Lower leg skin (tissue), 4 donors: ENCODE measurements at regions not wholly inside any gene's neighbourhood (a gene's known extent, or its start where the extent isn't known, plus 50 kb on each side); places are given as distances from the start of the nearest gene placed in this dataset.

ENCODE experiments used
- DNase-seq, 2 donors: peaks; one replicate each; pipeline ENCODE4 v3.0.0-alpha.2; 2019; ENCODE audit warnings: low spot score in 2 of 2
- H3K4me3 ChIP-seq: fragments of 200-600 bp; sonication (generic); 2 replicates; pipeline ENCODE4 v1.5.1; 2017; ENCODE audit warnings: mild to moderate bottlenecking, low read depth; ENCODE audit not compliant: poor library complexity, severe bottlenecking
- POLR2A ChIP-seq, 2 donors: fragments of 450-650 bp; IDR thresholded peaks; one replicate each; pipeline ENCODE4 v1.6.1; 2016 to 2017; ENCODE audit warnings: antibody characterized with exemption in 2 of 2, mild to moderate bottlenecking in 1 of 2, moderate library complexity in 1 of 2
- WGBS, 2 donors: methylation state at CpG; one replicate each; pipeline ENCODE4 v1.1.5; 2018; 5-methylcytosine and 5-hydroxymethylcytosine counted together
- intact Hi-C: fragments of 100-400 bp; cut with DNase I; formaldehyde crosslinking; loops from one replicate; pipeline ENCODE4 v1.15.0; 2023; ENCODE audit warnings: low total_unique reads
- TF ChIP-seq, protein P1 (sequence below), 3 donors: fragments of 450-650 bp; IDR thresholded peaks; one replicate each; pipeline ENCODE4 v1.5.1; 2016; ENCODE audit warnings: antibody characterized with exemption in 3 of 3, mild to moderate bottlenecking in 3 of 3, moderate library complexity in 2 of 3

DNA sequence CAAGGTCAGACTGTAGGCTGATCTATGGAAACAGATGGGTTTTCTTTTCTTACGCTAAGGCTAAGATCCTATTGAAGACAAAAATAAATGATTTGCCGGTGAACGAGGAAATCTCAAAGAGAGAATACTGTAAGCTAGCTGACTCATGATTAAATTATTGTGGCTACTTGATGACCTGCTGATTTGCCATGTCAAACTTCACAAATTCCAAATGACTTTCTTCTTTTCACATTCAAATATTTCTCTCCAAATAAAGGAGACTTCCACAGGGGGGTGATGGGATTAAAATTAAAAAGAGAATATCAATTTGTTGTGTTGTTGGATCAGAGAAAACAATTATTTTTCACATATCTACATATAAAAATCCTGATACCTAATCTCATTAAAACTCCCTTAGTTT lies 860.6 kb upstream of the ZWINT start:
- no peak for TF ChIP-seq POLR2A (IDR thresholded peaks at IDR 0.05)
- TF ChIP-seq, protein P1, sequence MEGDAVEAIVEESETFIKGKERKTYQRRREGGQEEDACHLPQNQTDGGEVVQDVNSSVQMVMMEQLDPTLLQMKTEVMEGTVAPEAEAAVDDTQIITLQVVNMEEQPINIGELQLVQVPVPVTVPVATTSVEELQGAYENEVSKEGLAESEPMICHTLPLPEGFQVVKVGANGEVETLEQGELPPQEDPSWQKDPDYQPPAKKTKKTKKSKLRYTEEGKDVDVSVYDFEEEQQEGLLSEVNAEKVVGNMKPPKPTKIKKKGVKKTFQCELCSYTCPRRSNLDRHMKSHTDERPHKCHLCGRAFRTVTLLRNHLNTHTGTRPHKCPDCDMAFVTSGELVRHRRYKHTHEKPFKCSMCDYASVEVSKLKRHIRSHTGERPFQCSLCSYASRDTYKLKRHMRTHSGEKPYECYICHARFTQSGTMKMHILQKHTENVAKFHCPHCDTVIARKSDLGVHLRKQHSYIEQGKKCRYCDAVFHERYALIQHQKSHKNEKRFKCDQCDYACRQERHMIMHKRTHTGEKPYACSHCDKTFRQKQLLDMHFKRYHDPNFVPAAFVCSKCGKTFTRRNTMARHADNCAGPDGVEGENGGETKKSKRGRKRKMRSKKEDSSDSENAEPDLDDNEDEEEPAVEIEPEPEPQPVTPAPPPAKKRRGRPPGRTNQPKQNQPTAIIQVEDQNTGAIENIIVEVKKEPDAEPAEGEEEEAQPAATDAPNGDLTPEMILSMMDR (IDR thresholded peaks at IDR 0.05): no peak
- no peak for DNase-seq
- intact Hi-C loops: no loop called here
- no peak overlapping the region for H3K4me3 ChIP-seq
- 82 to 84% methylated on average over 3 of the region's 3 CpGs for WGBS, 2 donors

DNA sequence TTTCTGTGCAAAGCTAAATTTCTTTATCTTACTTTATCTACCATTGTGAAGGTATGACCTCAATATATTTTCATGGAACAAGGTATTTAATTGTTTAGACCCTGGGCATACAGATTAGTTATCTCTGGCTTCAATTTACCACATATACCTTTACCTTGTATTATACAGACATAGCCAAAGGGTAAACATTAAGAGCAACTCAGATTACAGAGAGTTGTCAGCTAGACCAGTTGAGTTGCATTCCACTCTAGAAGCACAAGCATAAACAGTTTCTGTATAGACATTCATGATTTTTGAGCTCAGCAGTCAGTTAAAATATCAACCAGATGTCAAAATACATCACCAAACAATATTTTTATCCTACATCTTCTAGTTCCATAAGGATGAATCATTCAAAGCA lies 857.3 kb upstream of the ZWINT start:
- no peak overlapping the region for H3K4me3 ChIP-seq
- DNase-seq: no peak
- intact Hi-C loops: no loop called here
- TF ChIP-seq, protein P1 (IDR thresholded peaks at IDR 0.05): no peak

DNA sequence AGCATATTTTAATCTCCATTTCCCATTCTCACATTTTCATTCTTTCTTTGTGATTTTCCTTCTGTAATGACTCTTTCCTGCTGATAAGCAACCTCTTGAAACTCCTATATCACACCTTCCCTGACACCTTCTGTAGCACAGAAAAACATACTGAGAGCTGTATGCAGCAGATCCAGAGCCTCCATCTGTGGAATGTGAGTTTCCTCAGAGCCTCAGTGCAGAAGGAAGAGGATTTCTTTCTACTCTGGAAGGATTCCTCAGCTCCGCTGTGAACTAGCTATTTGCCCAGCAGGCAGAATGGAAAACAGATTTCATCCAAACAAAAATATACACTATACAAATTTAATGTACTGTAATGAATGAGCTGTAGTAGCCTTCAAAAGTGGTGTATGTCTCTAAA lies 841.3 kb upstream of the ZWINT start:
- intact Hi-C loops: no loop called here
- H3K4me3 ChIP-seq: no peak overlapping the region
- WGBS, 2 donors: 43 to 46% methylated on average over 1 of the region's 1 CpG
- TF ChIP-seq, protein P1 (IDR thresholded peaks at IDR 0.05): no peak
- TF ChIP-seq POLR2A (IDR thresholded peaks at IDR 0.05): no peak
- no peak for DNase-seq

DNA sequence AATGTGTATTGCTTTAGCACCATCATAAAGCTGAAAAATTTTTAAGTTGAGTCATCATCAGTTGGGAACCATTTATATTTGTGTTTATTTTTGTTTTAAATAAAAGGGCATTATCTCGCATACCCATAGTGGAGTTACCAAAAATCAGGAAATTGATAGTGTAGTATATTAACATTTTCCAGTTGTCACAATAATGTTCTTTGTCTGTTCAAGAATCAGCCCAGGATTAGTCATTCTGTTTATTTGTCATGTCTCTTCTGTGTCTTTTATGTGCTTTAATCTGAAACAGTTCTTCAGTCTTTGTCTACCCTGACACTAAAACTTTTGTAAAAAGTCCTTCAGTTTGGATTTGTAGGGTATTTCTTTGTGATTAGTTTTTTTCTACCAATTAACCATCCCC lies 827.8 kb upstream of the ZWINT start:
- no peak for DNase-seq
- intact Hi-C loops: no loop called here
- TF ChIP-seq POLR2A (IDR thresholded peaks at IDR 0.05): no peak
- 69 to 74% methylated on average over 1 of the region's 1 CpG for WGBS, 2 donors
- no peak overlapping the region for H3K4me3 ChIP-seq

DNA sequence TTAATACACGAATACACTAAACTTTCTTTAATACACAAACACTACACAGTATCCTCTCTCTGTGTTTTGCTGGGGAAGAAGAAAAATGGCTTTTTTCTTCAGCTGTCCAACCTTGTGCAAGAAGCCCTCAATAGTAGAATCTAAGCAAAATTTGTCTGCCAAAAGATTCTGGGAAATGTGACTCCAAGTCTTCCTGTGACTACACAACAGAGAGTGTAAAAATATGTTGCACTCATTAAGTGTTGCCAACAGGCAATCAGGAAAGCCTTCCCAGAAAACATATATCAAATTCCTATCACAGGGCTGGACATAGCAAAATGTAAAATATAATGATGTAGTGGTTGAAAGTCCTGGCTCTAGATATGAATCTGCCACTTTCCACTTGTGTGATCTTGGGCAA lies 825.1 kb upstream of the ZWINT start:
- no peak for TF ChIP-seq POLR2A (IDR thresholded peaks at IDR 0.05)
- TF ChIP-seq, protein P1 (IDR thresholded peaks at IDR 0.05): no peak
- intact Hi-C loops: no loop called here
- no peak overlapping the region for H3K4me3 ChIP-seq
- no peak for DNase-seq
- WGBS, 2 donors: 96 to 97% methylated on average over 1 of the region's 1 CpG

DNA sequence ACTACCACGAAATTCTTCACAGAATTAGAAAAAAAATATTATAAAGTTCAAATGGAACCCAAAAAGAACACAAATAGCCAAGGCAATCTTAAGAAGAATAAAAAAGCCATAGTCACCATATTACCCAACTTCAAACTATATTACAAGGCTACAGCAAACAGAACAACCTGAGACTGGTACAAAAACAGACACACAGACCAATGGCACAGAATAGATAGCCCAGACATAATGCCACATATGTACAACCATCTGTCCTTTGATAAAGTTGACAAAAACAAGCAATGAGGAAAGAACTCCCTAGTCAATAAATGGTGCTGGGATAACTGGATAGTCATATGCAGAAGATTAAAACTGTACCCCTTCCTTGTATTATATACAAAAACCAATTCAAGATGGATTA lies 808.5 kb upstream of the ZWINT start:
- DNase-seq: no peak
- TF ChIP-seq, protein P1 (IDR thresholded peaks at IDR 0.05): no peak
- TF ChIP-seq POLR2A (IDR thresholded peaks at IDR 0.05): no peak
- intact Hi-C loops: no loop called here

More for the DNA sequence above, 808.5 kb upstream of the ZWINT start:
- H3K4me3 ChIP-seq: no peak overlapping the region
- WGBS, 2 donors: 0% methylated on average over 1 of the region's 1 CpG
